Glomerular visceral epithelial cell (primary cell): ENCODE measurements at regions not wholly inside any gene's neighbourhood (a gene's known extent, or its start where the extent isn't known, plus 50 kb on each side); places are given as distances from the start of the nearest gene placed in this dataset.
A peak's percentile ranks its signal among the peaks of the same experiment; 100 is the strongest.

Source experiments
- DNase-seq: peaks from one replicate; pipeline ENCODE4 v3.0.0-alpha.2; 2016; ENCODE audit errors: extremely low spot score

- no peak for DNase-seq
These were observed 161.4 kb upstream of the FAM9B start for GRCh38 chrX:9195199-9195880.

- DNase-seq = no peak
These were observed 163.2 kb upstream of the FAM9B start for GRCh38 chrX:9196961-9197640.

- peak; percentile 18 for DNase-seq
These were observed 170.6 kb upstream of the FAM9B start for GRCh38 chrX:9204560-9204959.

GRCh38 chrX:9205599-9206223 is 171.8 kb upstream of the FAM9B start:
- no peak for DNase-seq

- DNase-seq = no peak
These were observed 173.2 kb upstream of the FAM9B start for GRCh38 chrX:9207142-9207541.

GRCh38 chrX:9211269-9211668 is 177.3 kb upstream of the FAM9B start:
- DNase-seq = no peak

GRCh38 chrX:9221781-9222180 is 187.9 kb upstream of the FAM9B start:
- DNase-seq = no peak

- no peak for DNase-seq
These were observed 188.4 kb upstream of the FAM9B start for GRCh38 chrX:9222299-9222698.

GRCh38 chrX:9227276-9227675 is 193.3 kb upstream of the FAM9B start:
- no peak for DNase-seq

GRCh38 chrX:9231491-9231890 is 197.6 kb upstream of the FAM9B start:
- no peak for DNase-seq

GRCh38 chrX:9233141-9233540 is 199.2 kb upstream of the FAM9B start:
- no peak for DNase-seq

- no peak for DNase-seq
These were observed 200.4 kb upstream of the FAM9B start for GRCh38 chrX:9234315-9234714.

GRCh38 chrX:9235722-9236121 is 201.8 kb upstream of the FAM9B start:
- DNase-seq = no peak

- no peak for DNase-seq
These were observed 207.0 kb upstream of the FAM9B start for GRCh38 chrX:9240956-9241355.

- DNase-seq = no peak
These were observed 207.5 kb upstream of the FAM9B start for GRCh38 chrX:9241427-9241826.

- DNase-seq = no peak
These were observed 215.3 kb upstream of the FAM9B start for GRCh38 chrX:9249051-9249846.

- no peak for DNase-seq
These were observed 212.7 kb upstream of the TBL1X start for GRCh38 chrX:9252182-9252581.

- no peak for DNase-seq
These were observed 211.6 kb upstream of the TBL1X start for GRCh38 chrX:9253211-9253610.

- no peak for DNase-seq
These were observed 207.0 kb upstream of the TBL1X start for GRCh38 chrX:9257718-9258420.

- no peak for DNase-seq
These were observed 206.3 kb upstream of the TBL1X start for GRCh38 chrX:9258421-9259104.

- no peak for DNase-seq
These were observed 204.3 kb upstream of the TBL1X start for GRCh38 chrX:9260603-9261002.
